ENCODE measurements at regions not wholly inside any gene's neighbourhood (a gene's known extent, or its start where the extent isn't known, plus 50 kb on each side); places are given as distances from the start of the nearest gene placed in this dataset.

- no peaks in the 10 kb centered on the region for H3K36me3 ChIP-seq (ENCODE audit: insufficient read depth, low read length)
- DNase-seq (ENCODE audit: low read depth, low spot score), result no peak
- H3K9me3 ChIP-seq (ENCODE audit: low read depth, low read length), result no peaks in the 10 kb centered on the region
- TF ChIP-seq FOXP2 (optimal IDR thresholded peaks at IDR 0.05; ENCODE audit: control extremely low read depth, extremely low read length, insufficient read depth), result no peak
- no peak for TF ChIP-seq EZH2 (IDR thresholded peaks at IDR 0.05)
- TF ChIP-seq POLR2AphosphoS5 (IDR thresholded peaks at IDR 0.05; ENCODE audit: borderline replicate concordance, low read depth, low read length), result no peak
- H3K9ac ChIP-seq (ENCODE audit: insufficient read length), result no peak overlapping the region
- no peak overlapping the region for H3K4me3 ChIP-seq
- no peak overlapping the region for H3K27ac ChIP-seq
Observed at GRCh38 chr7:22900101-22900500, 77.5 kb upstream of the TOMM7 start.

- no peak for DNase-seq (ENCODE audit: low read depth, low spot score)
- no peaks in the 10 kb centered on the region for H3K36me3 ChIP-seq (ENCODE audit: insufficient read depth, low read length)
- no peak overlapping the region for H3K27ac ChIP-seq
- no peak overlapping the region for H3K9ac ChIP-seq (ENCODE audit: insufficient read length)
- H3K4me3 ChIP-seq, result no peak overlapping the region
- H3K9me3 ChIP-seq (ENCODE audit: low read depth, low read length), result no peaks in the 10 kb centered on the region
- TF ChIP-seq FOXP2 (optimal IDR thresholded peaks at IDR 0.05; ENCODE audit: control extremely low read depth, extremely low read length, insufficient read depth) (no peak), POLR2AphosphoS5 (IDR thresholded peaks at IDR 0.05; ENCODE audit: borderline replicate concordance, low read depth, low read length) (no peak), EZH2 (IDR thresholded peaks at IDR 0.05) (no peak)
Observed at GRCh38 chr7:22896917-22897316, 74.3 kb upstream of the TOMM7 start.

- Histone ChIP-seq H3K9ac (ENCODE audit: insufficient read length) (no peak overlapping the region), H3K9me3 (ENCODE audit: low read depth, low read length) (no peaks in the 10 kb centered on the region), H3K27ac (no peak overlapping the region), H3K4me3 (no peak overlapping the region), H3K36me3 (ENCODE audit: insufficient read depth, low read length) (no peaks in the 10 kb centered on the region)
- TF ChIP-seq EZH2 (IDR thresholded peaks at IDR 0.05) (no peak), FOXP2 (optimal IDR thresholded peaks at IDR 0.05; ENCODE audit: control extremely low read depth, extremely low read length, insufficient read depth) (no peak)
- DNase-seq (ENCODE audit: low read depth, low spot score), result no peak
Observed at GRCh38 chr7:22895828-22896165, 73.1 kb upstream of the TOMM7 start.

- Histone ChIP-seq H3K9me3 (ENCODE audit: low read depth, low read length) (no peaks in the 10 kb centered on the region), H3K36me3 (ENCODE audit: insufficient read depth, low read length) (no peaks in the 10 kb centered on the region), H3K9ac (ENCODE audit: insufficient read length) (no peak overlapping the region), H3K27ac (no peak overlapping the region), H3K4me3 (no peak overlapping the region)
- no peak for DNase-seq (ENCODE audit: low read depth, low spot score)
- TF ChIP-seq POLR2AphosphoS5 (IDR thresholded peaks at IDR 0.05; ENCODE audit: borderline replicate concordance, low read depth, low read length) (no peak), FOXP2 (optimal IDR thresholded peaks at IDR 0.05; ENCODE audit: control extremely low read depth, extremely low read length, insufficient read depth) (no peak), EZH2 (IDR thresholded peaks at IDR 0.05) (no peak)
Observed at GRCh38 chr7:22895140-22895827, 72.6 kb upstream of the TOMM7 start.

GRCh38 chr7:22894546-22894945, 71.9 kb upstream of the TOMM7 start:
- Histone ChIP-seq H3K9ac (ENCODE audit: insufficient read length) (no peak overlapping the region), H3K9me3 (ENCODE audit: low read depth, low read length) (no peaks in the 10 kb centered on the region), H3K27ac (no peak overlapping the region), H3K36me3 (ENCODE audit: insufficient read depth, low read length) (no peaks in the 10 kb centered on the region), H3K4me3 (no peak overlapping the region)
- DNase-seq (ENCODE audit: low read depth, low spot score), result no peak
- no peak for TF ChIP-seq FOXP2 (optimal IDR thresholded peaks at IDR 0.05; ENCODE audit: control extremely low read depth, extremely low read length, insufficient read depth)
- TF ChIP-seq POLR2AphosphoS5 (IDR thresholded peaks at IDR 0.05; ENCODE audit: borderline replicate concordance, low read depth, low read length), result no peak
- no peak for TF ChIP-seq EZH2 (IDR thresholded peaks at IDR 0.05)

- Histone ChIP-seq H3K36me3 (ENCODE audit: insufficient read depth, low read length) (no peaks in the 10 kb centered on the region), H3K27ac (no peak overlapping the region), H3K9me3 (ENCODE audit: low read depth, low read length) (no peaks in the 10 kb centered on the region), H3K9ac (ENCODE audit: insufficient read length) (no peak overlapping the region), H3K4me3 (no peak overlapping the region)
- no peak for DNase-seq (ENCODE audit: low read depth, low spot score)
- TF ChIP-seq EZH2 (IDR thresholded peaks at IDR 0.05) (no peak), FOXP2 (optimal IDR thresholded peaks at IDR 0.05; ENCODE audit: control extremely low read depth, extremely low read length, insufficient read depth) (no peak), POLR2AphosphoS5 (IDR thresholded peaks at IDR 0.05; ENCODE audit: borderline replicate concordance, low read depth, low read length) (no peak)
Observed at GRCh38 chr7:22890773-22891172, 68.1 kb upstream of the TOMM7 start.

- Histone ChIP-seq H3K36me3 (ENCODE audit: insufficient read depth, low read length) (no peaks in the 10 kb centered on the region), H3K9ac (ENCODE audit: insufficient read length) (no peak overlapping the region), H3K4me3 (no peak overlapping the region), H3K27ac (no peak overlapping the region), H3K9me3 (ENCODE audit: low read depth, low read length) (no peaks in the 10 kb centered on the region)
- no peak for DNase-seq (ENCODE audit: low read depth, low spot score)
- TF ChIP-seq EZH2 (IDR thresholded peaks at IDR 0.05), result no peak
- TF ChIP-seq POLR2AphosphoS5 (IDR thresholded peaks at IDR 0.05; ENCODE audit: borderline replicate concordance, low read depth, low read length), result no peak
- TF ChIP-seq FOXP2 (optimal IDR thresholded peaks at IDR 0.05; ENCODE audit: control extremely low read depth, extremely low read length, insufficient read depth), result no peak
Observed at GRCh38 chr7:22885797-22886261, 63.2 kb upstream of the TOMM7 start.

- H3K36me3 ChIP-seq (ENCODE audit: insufficient read depth, low read length), result no peaks in the 10 kb centered on the region
- H3K9me3 ChIP-seq (ENCODE audit: low read depth, low read length), result no peaks in the 10 kb centered on the region
- TF ChIP-seq POLR2AphosphoS5 (IDR thresholded peaks at IDR 0.05; ENCODE audit: borderline replicate concordance, low read depth, low read length) (no peak), EZH2 (IDR thresholded peaks at IDR 0.05) (no peak)
- DNase-seq (ENCODE audit: low read depth, low spot score), result no peak
- no peak overlapping the region for H3K27ac ChIP-seq
- no peak overlapping the region for H3K9ac ChIP-seq (ENCODE audit: insufficient read length)
- H3K4me3 ChIP-seq, result no peak overlapping the region
Observed at GRCh38 chr7:22884911-22885788, 62.5 kb upstream of the TOMM7 start.
